ENCODE measurements at regions not wholly inside any gene's neighbourhood (a gene's known extent, or its start where the extent isn't known, plus 50 kb on each side); places are given as distances from the start of the nearest gene placed in this dataset.

DNA sequence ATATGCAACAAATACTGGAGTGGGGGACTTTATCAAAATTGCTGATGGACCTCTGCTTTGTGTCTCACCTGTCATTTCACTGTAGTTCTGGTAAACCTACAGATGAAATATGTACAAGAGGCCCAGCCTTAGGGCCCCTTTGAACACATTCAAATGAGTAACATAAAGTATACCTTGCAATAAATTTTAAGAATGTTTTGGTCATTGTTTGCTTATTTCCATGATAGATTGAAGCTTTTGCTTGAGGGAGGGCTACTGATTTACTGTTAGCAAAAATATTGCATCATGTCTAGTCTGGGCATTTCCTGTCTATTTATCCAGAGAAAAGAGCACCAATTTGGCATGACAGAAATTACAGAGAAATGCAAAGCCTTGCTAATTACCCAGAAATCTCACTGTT is 705.5 kb upstream of the PCDH9 start:
- TF ChIP-seq CTCF (IDR thresholded peaks at IDR 0.05) = no peak
- TF ChIP-seq POLR2A (IDR thresholded peaks at IDR 0.05) = no peak
